CD14-positive monocyte (primary cell): ENCODE measurements at regions not wholly inside any gene's neighbourhood (a gene's known extent, or its start where the extent isn't known, plus 50 kb on each side); places are given as distances from the start of the nearest gene placed in this dataset.
"Not testable (repeated sequence)": the region's sequence is repeated elsewhere in the genome, so short reads cannot be mapped to it uniquely, and the experiment has no call there.

Source experiments
- DNase-seq, 3 donors: peaks; one replicate each; pipeline ENCODE4 v3.0.0-alpha.2; 2011 to 2022
- H2AFZ ChIP-seq: 2 replicates; pipeline ENCODE4 v1.6.0; 2012; ENCODE audit warnings: mild to moderate bottlenecking, low read depth, low read length, inconsistent platforms; ENCODE audit not compliant: insufficient read depth, poor library complexity, severe bottlenecking
- H3K27ac ChIP-seq, 2 donors: 1 replicate in 1 of 2; 2 replicates in 1 of 2; pipeline ENCODE4 v1.5.1; 2012 to 2013; ENCODE audit warnings: low read length in 2 of 2, control low read depth in 1 of 2, inconsistent platforms in 1 of 2, low read depth in 1 of 2, mild to moderate bottlenecking in 1 of 2
- H3K27me3 ChIP-seq, 2 donors: one replicate each; pipeline versions ENCODE4 v1.6.0 to v1.6.1; 2011 to 2013; ENCODE audit warnings: low read length in 2 of 2; ENCODE audit not compliant: control insufficient read depth in 2 of 2, insufficient read depth in 2 of 2
- H3K36me3 ChIP-seq, 2 donors: replicated peaks in 1 of 2; 1 replicate in 1 of 2; 2 replicates in 1 of 2; pipeline versions ENCODE4 v1.5.1 to v1.6.1; 2012 to 2013; ENCODE audit warnings: low read length in 2 of 2, control low read depth in 1 of 2, inconsistent platforms in 1 of 2, mild to moderate bottlenecking in 1 of 2; ENCODE audit not compliant: insufficient read depth in 2 of 2, control insufficient read depth in 1 of 2
- H3K4me1 ChIP-seq, 2 donors: 1 replicate in 1 of 2; 2 replicates in 1 of 2; pipeline versions ENCODE4 v1.5.1 to v1.6.1; 2012 to 2013; ENCODE audit warnings: low read length in 2 of 2, control low read depth in 1 of 2, inconsistent platforms in 1 of 2, mild to moderate bottlenecking in 1 of 2, moderate library complexity in 1 of 2; ENCODE audit not compliant: insufficient read depth in 2 of 2, control insufficient read depth in 1 of 2
- H3K4me2 ChIP-seq: replicated peaks from 2 replicates; pipeline ENCODE3; 2012; ENCODE audit warnings: low read length, moderate library complexity, mild to moderate bottlenecking; ENCODE audit not compliant: poor library complexity, severe bottlenecking; ENCODE audit errors: extremely low read depth
- H3K4me3 ChIP-seq, 3 experiments: fragments of 200-600 bp in 1 of 3; sonication (generic) in 1 of 3; replicated peaks in 1 of 3; 1 replicate in 2 of 3; 2 replicates in 1 of 3; pipeline ENCODE4 v1.5.1; 2011 to 2013; ENCODE audit warnings: low read length in 3 of 3, mild to moderate bottlenecking in 3 of 3, control low read depth in 2 of 3, low read depth in 2 of 3, inconsistent platforms in 1 of 3, moderate library complexity in 1 of 3
- H3K79me2 ChIP-seq: 2 replicates; pipeline ENCODE4 v1.6.0; 2012; ENCODE audit warnings: mild to moderate bottlenecking, control low read depth, inconsistent platforms, low read length, moderate library complexity; ENCODE audit not compliant: insufficient read depth
- H3K9ac ChIP-seq: 2 replicates; pipeline ENCODE4 v1.6.0; 2017; ENCODE audit warnings: low read length, mild to moderate bottlenecking; ENCODE audit not compliant: insufficient read depth, poor library complexity, severe bottlenecking
- H3K9me3 ChIP-seq, 2 donors: replicated peaks in 1 of 2; 1 replicate in 1 of 2; 2 replicates in 1 of 2; pipeline versions ENCODE4 v1.5.1 to v1.6.1; 2012 to 2013; ENCODE audit warnings: low read length in 2 of 2, control low read depth in 1 of 2; ENCODE audit not compliant: control insufficient read depth in 1 of 2, insufficient read depth in 1 of 2
- H4K20me1 ChIP-seq: 2 replicates; pipeline ENCODE4 v1.6.0; 2012; ENCODE audit warnings: mild to moderate bottlenecking, low read length, control low read depth, moderate library complexity; ENCODE audit not compliant: insufficient read depth
- H3K27ac Mint-ChIP-seq, 7 donors: one replicate each; pipeline ENCODE4 v1.8.0; 2020; ENCODE audit warnings: mild to moderate bottlenecking in 7 of 7, mixed read lengths in 7 of 7, moderate library complexity in 6 of 7, inconsistent platforms in 2 of 7
- H3K27me3 Mint-ChIP-seq, 3 donors: one replicate each; pipeline ENCODE4 v1.8.0; 2021 to 2022; ENCODE audit warnings: low read depth in 3 of 3, mild to moderate bottlenecking in 3 of 3, mixed read lengths in 3 of 3, moderate library complexity in 3 of 3, inconsistent platforms in 1 of 3
- H3K36me3 Mint-ChIP-seq, 2 donors: one replicate each; pipeline ENCODE4 v1.8.0; 2020; ENCODE audit warnings: mixed read lengths in 2 of 2, inconsistent platforms in 1 of 2, mild to moderate bottlenecking in 1 of 2
- H3K4me1 Mint-ChIP-seq: one replicate; pipeline ENCODE4 v1.8.0; 2020; ENCODE audit warnings: mild to moderate bottlenecking, mixed read lengths
- H3K4me3 Mint-ChIP-seq, 2 donors: one replicate each; pipeline ENCODE4 v1.8.0; 2020; ENCODE audit warnings: mild to moderate bottlenecking in 2 of 2, mixed read lengths in 2 of 2, moderate library complexity in 1 of 2
- H3K9me3 Mint-ChIP-seq, 7 donors: one replicate each; pipeline ENCODE4 v1.8.0; 2020 to 2022; ENCODE audit warnings: mixed read lengths in 7 of 7, mild to moderate bottlenecking in 6 of 7, moderate library complexity in 6 of 7, inconsistent platforms in 2 of 7
- WGBS: methylation state at CpG from one replicate; pipeline ENCODE4 v1.1.5; 2013; ENCODE audit warnings: missing lambda C conversion rate; ENCODE audit not compliant: insufficient coverage; 5-methylcytosine and 5-hydroxymethylcytosine counted together
- intact Hi-C, 2 donors: fragments of 100-400 bp; cut with micrococcal nuclease; formaldehyde crosslinking; loops; one replicate each; pipeline versions ENCODE4 v1.15.0 to v1.15.1; 2023
- TF ChIP-seq, protein P1 (sequence below): fragments of 200-600 bp; IDR thresholded peaks from one replicate; pipeline ENCODE4 v1.8.0; 2022; ENCODE audit warnings: antibody characterized with exemption, mild to moderate bottlenecking

DNA sequence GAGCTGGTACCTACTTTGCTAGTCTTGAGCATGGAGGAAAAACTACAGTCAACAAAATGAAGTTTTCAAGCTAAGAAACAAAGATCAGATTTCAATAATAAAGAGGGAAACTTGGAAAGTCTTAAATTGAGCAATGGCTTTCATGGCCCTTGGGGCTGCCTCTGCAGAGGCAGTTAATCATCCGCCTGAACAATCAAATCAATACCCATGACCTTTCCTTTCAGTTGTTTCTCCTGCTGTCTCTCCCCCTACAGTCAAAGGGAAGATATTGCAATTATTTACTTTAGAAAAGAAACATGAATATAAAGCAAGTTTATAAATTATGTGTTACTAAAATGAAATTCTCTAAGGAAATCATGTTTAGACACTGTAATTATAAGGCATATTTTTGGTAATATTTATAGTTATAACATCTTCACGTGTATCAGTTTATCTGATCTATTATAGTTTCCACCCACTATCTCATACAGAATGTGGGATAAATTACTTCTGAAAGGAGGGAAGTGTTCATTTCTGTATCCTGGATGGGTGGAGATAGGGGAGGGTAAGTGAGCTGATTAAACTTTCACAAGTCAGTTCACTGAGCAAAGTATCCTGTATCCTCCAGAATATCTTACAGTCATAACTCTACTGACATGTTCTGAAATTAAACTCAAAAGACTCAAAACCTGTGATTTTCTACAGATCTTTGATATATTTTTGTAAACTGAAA, 72.4 kb upstream of the TSC22D1 start:
- no peak overlapping the region for H3K9ac ChIP-seq
- no peaks in the 10 kb centered on the region for H3K9me3 ChIP-seq
- no peak overlapping the region for H3K4me2 ChIP-seq
- no peak overlapping the region for H3K27ac ChIP-seq
- Mint-ChIP-seq H3K36me3 (no peaks in the 10 kb centered on the region), H3K4me1 (no peaks in the 10 kb centered on the region), H3K9me3 (peaks cover 0 to 2% (median 0%) of the 10 kb centered on the region in 7 donors), H3K4me3 (no peak overlapping the region), H3K27me3 (peaks cover 0 to 13% (median 3%) of the 10 kb centered on the region in 3 donors), H3K27ac (no peak overlapping the region)
- no peak overlapping the region for H3K4me3 ChIP-seq
- H3K79me2 ChIP-seq = no peaks in the 10 kb centered on the region
- H2AFZ ChIP-seq = no peak overlapping the region
- no peak for DNase-seq
- no peaks in the 10 kb centered on the region for H3K36me3 ChIP-seq
- no peaks in the 10 kb centered on the region for H3K27me3 ChIP-seq
- WGBS = no CpG with 5 or more reads among the region's 2 CpGs
- no peaks in the 10 kb centered on the region for H3K4me1 ChIP-seq
- H4K20me1 ChIP-seq = no peaks in the 10 kb centered on the region
- TF ChIP-seq, protein P1, sequence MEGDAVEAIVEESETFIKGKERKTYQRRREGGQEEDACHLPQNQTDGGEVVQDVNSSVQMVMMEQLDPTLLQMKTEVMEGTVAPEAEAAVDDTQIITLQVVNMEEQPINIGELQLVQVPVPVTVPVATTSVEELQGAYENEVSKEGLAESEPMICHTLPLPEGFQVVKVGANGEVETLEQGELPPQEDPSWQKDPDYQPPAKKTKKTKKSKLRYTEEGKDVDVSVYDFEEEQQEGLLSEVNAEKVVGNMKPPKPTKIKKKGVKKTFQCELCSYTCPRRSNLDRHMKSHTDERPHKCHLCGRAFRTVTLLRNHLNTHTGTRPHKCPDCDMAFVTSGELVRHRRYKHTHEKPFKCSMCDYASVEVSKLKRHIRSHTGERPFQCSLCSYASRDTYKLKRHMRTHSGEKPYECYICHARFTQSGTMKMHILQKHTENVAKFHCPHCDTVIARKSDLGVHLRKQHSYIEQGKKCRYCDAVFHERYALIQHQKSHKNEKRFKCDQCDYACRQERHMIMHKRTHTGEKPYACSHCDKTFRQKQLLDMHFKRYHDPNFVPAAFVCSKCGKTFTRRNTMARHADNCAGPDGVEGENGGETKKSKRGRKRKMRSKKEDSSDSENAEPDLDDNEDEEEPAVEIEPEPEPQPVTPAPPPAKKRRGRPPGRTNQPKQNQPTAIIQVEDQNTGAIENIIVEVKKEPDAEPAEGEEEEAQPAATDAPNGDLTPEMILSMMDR = peak; percentile 38
- intact Hi-C loops = loop anchor here in 1 of 2 donors (10.0 kb wide), 1 partner anchor 164 kb away; no protein-coding TSS in a partner anchor

DNA sequence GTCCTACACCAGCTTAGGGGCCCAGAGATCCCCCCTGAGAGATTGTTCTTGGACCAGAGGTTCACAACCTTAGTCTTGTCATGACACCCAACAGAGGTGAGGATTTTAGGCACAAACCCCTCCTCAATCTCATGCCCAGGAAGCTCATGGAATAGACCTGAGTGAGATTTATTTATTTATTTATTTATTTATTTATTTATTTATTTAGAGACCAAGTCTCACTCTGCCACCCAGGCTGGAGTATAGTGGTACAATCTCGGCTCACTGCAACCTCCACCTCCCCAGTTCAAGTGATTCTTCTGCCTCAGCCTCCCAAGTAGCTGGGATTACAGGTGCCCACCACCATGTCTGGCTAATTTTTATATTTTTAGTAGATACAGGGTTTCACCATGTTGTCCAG, 71.4 kb upstream of the TSC22D1 start:
- intact Hi-C loops = loop anchor here in 1 of 2 donors (10.0 kb wide), 1 partner anchor 163 kb away; no protein-coding TSS in a partner anchor
- WGBS = no CpG with 5 or more reads among the region's 1 CpG
- not testable (repeated sequence) for H3K4me1 Mint-ChIP-seq

More for the DNA sequence above, 71.4 kb upstream of the TSC22D1 start:
- H3K9me3 ChIP-seq, H3K36me3 Mint-ChIP-seq, H3K36me3 ChIP-seq, H4K20me1 ChIP-seq, H3K79me2 ChIP-seq, H3K9ac ChIP-seq, H3K4me3 Mint-ChIP-seq, H3K9me3 Mint-ChIP-seq, H3K27ac Mint-ChIP-seq, H2AFZ ChIP-seq, H3K27ac ChIP-seq, DNase-seq, H3K4me3 ChIP-seq, H3K4me1 ChIP-seq, H3K27me3 ChIP-seq, H3K4me2 ChIP-seq: not testable (repeated sequence)
- H3K27me3 Mint-ChIP-seq = peaks cover 0 to 13% (median 3%) of the 10 kb centered on the region in 3 donors
